OCI-LY7 (cell line): ENCODE measurements at regions not wholly inside any gene's neighbourhood (a gene's known extent, or its start where the extent isn't known, plus 50 kb on each side); places are given as distances from the start of the nearest gene placed in this dataset.
"Not testable (repeated sequence)": the region's sequence is repeated elsewhere in the genome, so short reads cannot be mapped to it uniquely, and the experiment has no call there.

Experiments
- BruUV-seq: library from RNA; stranded (reverse); fragments of 400-500 nt; replicated peaks from 2 replicates; lab custom pipeline; 2021; lab: Mats Ljungman, UMichigan
- CTCF ChIA-PET: fragments of 300-600 bp; sonication (Branson Sonifier 250); formaldehyde crosslinking; loops from one replicate; lab custom pipeline; 2022; ENCODE audit warnings: antibody characterized with exemption; ENCODE audit not compliant: unreplicated experiment; lab: Charles Lee
- POLR2A ChIA-PET: fragments of 300-600 bp; sonication (Branson Sonifier 250); formaldehyde crosslinking; loops from one replicate; lab custom pipeline; 2022; ENCODE audit warnings: antibody characterized with exemption; lab: Charles Lee
- DNase-seq: peaks from one replicate; pipeline ENCODE4 v3.0.0-alpha.2; 2015; ENCODE audit warnings: low spot score
- H2AFZ ChIP-seq: fragments of 200-600 bp; sonication (generic), shearing (Covaris generic); 2 replicates; pipeline ENCODE4 v1.6.1; 2014; ENCODE audit warnings: mild to moderate bottlenecking, antibody characterized with exemption, low read length, moderate library complexity
- H3K27ac ChIP-seq: fragments of 200-600 bp; sonication (generic); 2 replicates; pipeline ENCODE4 v1.5.1; 2014; ENCODE audit warnings: mixed run types, low read depth, mild to moderate bottlenecking, moderate library complexity, low read length, inconsistent platforms; ENCODE audit not compliant: poor library complexity, severe bottlenecking
- H3K36me3 ChIP-seq: fragments of 200-600 bp; sonication (generic); 2 replicates; pipeline ENCODE4 v1.6.1; 2014; ENCODE audit warnings: mild to moderate bottlenecking, antibody characterized with exemption, low read length, moderate library complexity, mixed read lengths; ENCODE audit not compliant: insufficient read depth
- H3K4me1 ChIP-seq: fragments of 200-600 bp; sonication (generic); 2 replicates; pipeline ENCODE4 v1.5.1; 2014; ENCODE audit warnings: mild to moderate bottlenecking, low read length; ENCODE audit not compliant: insufficient read depth, poor library complexity, severe bottlenecking
- H3K4me2 ChIP-seq: fragments of 200-600 bp; sonication (generic); 2 replicates; pipeline ENCODE4 v1.6.1; 2014; ENCODE audit warnings: mild to moderate bottlenecking, low read length
- H3K4me3 ChIP-seq: fragments of 200-600 bp; sonication (generic); 2 replicates; pipeline ENCODE4 v1.5.1; 2014; ENCODE audit warnings: mild to moderate bottlenecking, low read depth, low read length; ENCODE audit not compliant: poor library complexity, severe bottlenecking
- H3K79me2 ChIP-seq: fragments of 200-600 bp; sonication (generic); 2 replicates; pipeline ENCODE4 v1.6.1; 2016; ENCODE audit warnings: low read depth, mild to moderate bottlenecking, low read length, moderate library complexity, mixed read lengths; ENCODE audit not compliant: insufficient read depth
- H3K9me2 ChIP-seq: fragments of 200-600 bp; sonication (generic); 2 replicates; pipeline ENCODE4 v1.6.1; 2016; ENCODE audit warnings: mild to moderate bottlenecking, low read length, mixed read lengths; ENCODE audit not compliant: insufficient read depth
- H3K9me3 ChIP-seq: fragments of 200-600 bp; sonication (generic); 2 replicates; pipeline ENCODE4 v1.6.1; 2014; ENCODE audit warnings: mild to moderate bottlenecking, mixed run types, low read length, mixed read lengths
- H4K20me1 ChIP-seq: fragments of 200-600 bp; sonication (generic); 2 replicates; pipeline ENCODE4 v1.6.1; 2014; ENCODE audit warnings: mild to moderate bottlenecking, antibody characterized with exemption, low read length, moderate library complexity, mixed read lengths; ENCODE audit not compliant: insufficient read depth
- CTCF ChIP-seq: fragments of 200-600 bp; sonication (generic); conservative IDR thresholded peaks from 2 replicates; pipeline ENCODE4 v1.5.1; 2014; ENCODE audit warnings: mild to moderate bottlenecking, antibody characterized with exemption, low read length, moderate library complexity, mixed read lengths
- EZH2phosphoT487 ChIP-seq: fragments of 200-600 bp; sonication (generic); IDR thresholded peaks from 2 replicates; pipeline ENCODE4 v1.6.1; 2018; ENCODE audit warnings: low read depth, borderline replicate concordance, mild to moderate bottlenecking, mixed run types, antibody characterized with exemption, low read length, moderate library complexity, mixed read lengths
- intact Hi-C: fragments of 100-400 bp; cut with micrococcal nuclease; formaldehyde crosslinking; loops from one replicate; pipeline ENCODE4 v1.10.0; 2022; ENCODE audit not compliant: unreplicated experiment

DNA sequence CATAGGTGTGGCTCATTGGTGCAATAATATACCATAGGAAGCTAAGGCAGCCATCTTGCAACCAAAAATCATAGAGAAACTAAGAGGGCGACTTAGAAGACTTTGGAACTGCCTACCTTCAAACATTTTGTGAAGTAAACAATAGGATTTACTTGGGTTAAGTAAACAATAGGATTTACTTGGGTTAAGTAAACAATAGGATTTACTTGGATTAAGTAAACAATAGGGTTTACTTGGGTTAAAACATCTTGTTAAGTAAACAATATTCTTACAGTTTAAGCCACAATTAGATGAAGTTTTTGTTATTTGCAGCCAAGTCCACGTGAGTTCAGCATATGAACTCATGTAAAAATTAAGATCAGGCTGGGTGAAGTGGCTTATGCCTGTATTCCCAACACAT, 722.4 kb upstream of the AUTS2 start:
- no peaks in the 10 kb centered on the region for H3K4me1 ChIP-seq
- no TSS peak for BruUV-seq
- intact Hi-C loops, result no loop called here
- no peak overlapping the region for H3K4me2 ChIP-seq
- H3K27ac ChIP-seq, result no peak overlapping the region
- no peaks in the 10 kb centered on the region for H4K20me1 ChIP-seq
- H2AFZ ChIP-seq, result no peak overlapping the region
- ChIA-PET POLR2A (no interaction called here), CTCF (no interaction called here)
- no peak overlapping the region for H3K4me3 ChIP-seq
- DNase-seq, result no peak
- H3K36me3 ChIP-seq, result no peaks in the 10 kb centered on the region
- H3K9me2 ChIP-seq, result no peaks in the 10 kb centered on the region
- no peaks in the 10 kb centered on the region for H3K9me3 ChIP-seq
- no peak for TF ChIP-seq CTCF
- no peaks in the 10 kb centered on the region for H3K79me2 ChIP-seq

- CTCF ChIA-PET, H3K27ac ChIP-seq, H3K4me1 ChIP-seq, intact Hi-C loops, H3K4me2 ChIP-seq, POLR2A ChIA-PET, H3K9me2 ChIP-seq, BruUV-seq, H3K36me3 ChIP-seq, H3K79me2 ChIP-seq, H4K20me1 ChIP-seq, H3K9me3 ChIP-seq, H2AFZ ChIP-seq, H3K4me3 ChIP-seq, DNase-seq: not testable (repeated sequence)
Observed at GRCh38 chr7:68887116-68887515, 711.2 kb upstream of the AUTS2 start.

GRCh38 chr7:68888971-68889385, 709.3 kb upstream of the AUTS2 start:
- POLR2A ChIA-PET, result no interaction called here

More at GRCh38 chr7:68888971-68889385, 709.3 kb upstream of the AUTS2 start:
- no peak overlapping the region for H3K27ac ChIP-seq
- H4K20me1 ChIP-seq, result no peaks in the 10 kb centered on the region
- no peaks in the 10 kb centered on the region for H3K4me1 ChIP-seq
- no peaks in the 10 kb centered on the region for H3K79me2 ChIP-seq
- TF ChIP-seq CTCF (no peak), EZH2phosphoT487 (no peak)
- intact Hi-C loops, result no loop called here
- no peaks in the 10 kb centered on the region for H3K9me3 ChIP-seq
- H3K9me2 ChIP-seq, result no peaks in the 10 kb centered on the region
- no peaks in the 10 kb centered on the region for H3K36me3 ChIP-seq
- no peak overlapping the region for H2AFZ ChIP-seq
- H3K4me2 ChIP-seq, result no peak overlapping the region
- BruUV-seq, result no TSS peak
- no peak overlapping the region for H3K4me3 ChIP-seq
- no peak for DNase-seq
- CTCF ChIA-PET, result no interaction called here
